PC-9 (cell line): ENCODE measurements at regions not wholly inside any gene's neighbourhood (a gene's known extent, or its start where the extent isn't known, plus 50 kb on each side); places are given as distances from the start of the nearest gene placed in this dataset.

Experiments
- CTCF ChIP-seq: fragments of 200-600 bp; sonication (generic); conservative IDR thresholded peaks from 2 replicates; pipeline ENCODE4 v1.6.1; 2017; ENCODE audit warnings: mixed run types, antibody characterized with exemption, mild to moderate bottlenecking, moderate library complexity
- EZH2 ChIP-seq: fragments of 200-600 bp; sonication (generic); IDR thresholded peaks from 2 replicates; pipeline ENCODE4 v1.8.0; 2017; ENCODE audit warnings: antibody characterized with exemption, low read depth

GRCh38 chr10:131429141-131429540 is 117.6 kb upstream of the TCERG1L start:
- TF ChIP-seq CTCF (no peak), EZH2 (no peak)
